Heart left ventricle (tissue), 16 donors: ENCODE measurements at regions not wholly inside any gene's neighbourhood (a gene's known extent, or its start where the extent isn't known, plus 50 kb on each side); places are given as distances from the start of the nearest gene placed in this dataset.

ENCODE experiments used
- ATAC-seq, 4 donors: fragments of 200-7000 bp; cut with Tn5 transposase; one replicate each; pipeline ENCODE4 v1.9.1; 2020 to 2022; ENCODE audit warnings: moderate library complexity in 4 of 4, mild to moderate bottlenecking in 3 of 4, moderate number of reproducible peaks in 1 of 4
- DNase-seq, 5 donors: peaks; one replicate each; pipeline ENCODE4 v3.0.0-alpha.2; 2020
- H3K27ac ChIP-seq, 12 donors: fragments of 200-600 bp; sonication (generic) in 4 of 12; one replicate each; pipeline versions ENCODE4 v1.5.0 to v1.8.0; 2016 to 2022; ENCODE audit warnings: mild to moderate bottlenecking in 2 of 12
- H3K27me3 ChIP-seq, 9 donors: fragments of 200-600 bp; sonication (generic) in 2 of 9; one replicate each; pipeline versions ENCODE4 v1.5.1 to v1.8.0; 2016 to 2022; ENCODE audit warnings: mild to moderate bottlenecking in 3 of 9
- H3K36me3 ChIP-seq, 9 donors: fragments of 200-600 bp; sonication (generic) in 2 of 9; one replicate each; pipeline versions ENCODE4 v1.5.0 to v1.8.0; 2018 to 2022; ENCODE audit warnings: mild to moderate bottlenecking in 2 of 9
- H3K4me1 ChIP-seq, 12 donors: fragments of 200-600 bp; sonication (generic) in 4 of 12; one replicate each; pipeline versions ENCODE4 v1.5.0 to v1.8.0; 2016 to 2022; ENCODE audit warnings: mild to moderate bottlenecking in 3 of 12
- H3K4me3 ChIP-seq, 12 donors: fragments of 200-600 bp; sonication (generic) in 4 of 12; one replicate each; pipeline versions ENCODE4 v1.5.0 to v1.8.0; 2017 to 2022; ENCODE audit warnings: mild to moderate bottlenecking in 9 of 12, moderate library complexity in 4 of 12
- H3K9me3 ChIP-seq, 12 donors: fragments of 200-600 bp; sonication (generic) in 4 of 12; one replicate each; pipeline versions ENCODE4 v1.5.0 to v1.8.0; 2016 to 2022; ENCODE audit warnings: mild to moderate bottlenecking in 1 of 12
- POLR2A ChIP-seq, 2 donors: fragments of 450-650 bp; IDR thresholded peaks; one replicate each; pipeline ENCODE4 v1.6.1; 2017; ENCODE audit warnings: antibody characterized with exemption in 2 of 2, mild to moderate bottlenecking in 2 of 2, moderate library complexity in 2 of 2
- WGBS, 4 donors: extraction: QIAGEN DNeasy Blood & Tissue Kit in 2 of 4; methylation state at CpG; one replicate each; pipeline versions ENCODE4 v1.1.5 to v1.1.7; 2013 to 2018; 5-methylcytosine and 5-hydroxymethylcytosine counted together
- intact Hi-C, 10 donors: fragments of 100-400 bp; cut with DNase I; formaldehyde crosslinking; loops; one replicate each; pipeline versions ENCODE4 v1.11.1 to v1.14.2; 2022
- TF ChIP-seq, protein P1 (sequence below), 12 donors: fragments of 200-600 bp; sonication (generic) in 4 of 12; IDR thresholded peaks; one replicate each; pipeline versions ENCODE4 v1.5.0 to v1.8.0; 2018 to 2022; ENCODE audit warnings: antibody characterized with exemption in 12 of 12, mild to moderate bottlenecking in 5 of 12
- donor health status: ischemic (EF 13 %, LVEDD 7.1; RV severe dilation, severe dysfunction).
- donor health status: healthy with polysubstance abuse.
- donor health status: DM: no; HTN: yes; CAD: no.
- donor health status: DM: no; HTN: no; CAD: no.
- donor health status: ischemic (EF 25% LVEDD 6.9; RV normal size, moderate dysfunction).
- donor health status: ischemic (EF 25% LVEDD 5.7; RV mildly dilated, moderate dysfunction).
- donor health status: healthy.
- donor health status: DM: yes; HTN: yes; CAD: no.
- donor health status: ischemic (EF 35%, LVEDD 5.7; RV mildly dilated, moderate dysfunction).
- donor health status: nonischemic (EF 11% LVEDD 7.7; RV severe dilation, severe dysfunction).
- donor health status: DM: yes; HTN: yes; CAD: no.
- donor health status: PGD.
- donor health status: ischemic (EF 29% LVEDD 5.4; RV normal size, mild dysfunction).
- donor health status: nonischemic (EF 23%, LVEDD 6.1; RV moderate dilation, normal function).

DNA sequence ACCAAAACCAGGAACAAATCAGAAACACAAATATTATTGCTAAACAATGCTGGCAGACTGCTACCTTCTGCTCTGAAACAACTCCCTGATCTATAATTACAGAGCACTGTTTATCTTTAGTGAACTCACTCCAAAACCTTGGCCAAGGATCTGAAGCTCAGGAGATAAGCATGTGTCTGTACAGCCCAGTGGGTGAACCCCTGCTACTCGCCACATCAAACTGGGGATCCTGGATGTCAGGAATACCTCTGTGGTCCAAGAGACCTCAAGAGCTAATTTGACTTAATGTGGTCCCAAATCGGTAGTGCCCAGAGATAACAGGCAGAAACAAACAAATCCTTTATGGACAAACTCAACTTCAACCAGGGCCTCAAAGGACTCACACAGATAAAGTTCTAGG, 381.8 kb downstream of the KIF16B start:
- no peak overlapping the region for H3K27ac ChIP-seq
- WGBS, 4 donors = 21 to 48% (median 35%) methylated on average over 2 of the region's 2 CpGs

GRCh38 chr20:16189371-16189770, 383.9 kb downstream of the KIF16B start:
- ATAC-seq (no peak), DNase-seq (no peak)
- Histone ChIP-seq H3K4me3 (no peak overlapping the region), H3K27me3 (peaks cover 0 to 3% (median 0%) of the 10 kb centered on the region in 9 donors), H3K27ac (no peak overlapping the region), H3K4me1 (no peaks in the 10 kb centered on the region), H3K36me3 (no peaks in the 10 kb centered on the region), H3K9me3 (no peaks in the 10 kb centered on the region)
- intact Hi-C loops = no loop called here
- TF ChIP-seq, protein P1, sequence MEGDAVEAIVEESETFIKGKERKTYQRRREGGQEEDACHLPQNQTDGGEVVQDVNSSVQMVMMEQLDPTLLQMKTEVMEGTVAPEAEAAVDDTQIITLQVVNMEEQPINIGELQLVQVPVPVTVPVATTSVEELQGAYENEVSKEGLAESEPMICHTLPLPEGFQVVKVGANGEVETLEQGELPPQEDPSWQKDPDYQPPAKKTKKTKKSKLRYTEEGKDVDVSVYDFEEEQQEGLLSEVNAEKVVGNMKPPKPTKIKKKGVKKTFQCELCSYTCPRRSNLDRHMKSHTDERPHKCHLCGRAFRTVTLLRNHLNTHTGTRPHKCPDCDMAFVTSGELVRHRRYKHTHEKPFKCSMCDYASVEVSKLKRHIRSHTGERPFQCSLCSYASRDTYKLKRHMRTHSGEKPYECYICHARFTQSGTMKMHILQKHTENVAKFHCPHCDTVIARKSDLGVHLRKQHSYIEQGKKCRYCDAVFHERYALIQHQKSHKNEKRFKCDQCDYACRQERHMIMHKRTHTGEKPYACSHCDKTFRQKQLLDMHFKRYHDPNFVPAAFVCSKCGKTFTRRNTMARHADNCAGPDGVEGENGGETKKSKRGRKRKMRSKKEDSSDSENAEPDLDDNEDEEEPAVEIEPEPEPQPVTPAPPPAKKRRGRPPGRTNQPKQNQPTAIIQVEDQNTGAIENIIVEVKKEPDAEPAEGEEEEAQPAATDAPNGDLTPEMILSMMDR (IDR thresholded peaks at IDR 0.05) = no peak
- no peak for TF ChIP-seq POLR2A (IDR thresholded peaks at IDR 0.05)
- WGBS, 4 donors = 65 to 77% (median 71%) methylated on average over 4 of the region's 4 CpGs

More for the DNA sequence above, 381.8 kb downstream of the KIF16B start:
- Histone ChIP-seq H3K36me3 (no peaks in the 10 kb centered on the region), H3K4me1 (no peaks in the 10 kb centered on the region), H3K9me3 (no peaks in the 10 kb centered on the region), H3K27me3 (no peaks in the 10 kb centered on the region), H3K4me3 (no peak overlapping the region)
- TF ChIP-seq, protein P1 (IDR thresholded peaks at IDR 0.05) = no peak
- TF ChIP-seq POLR2A (IDR thresholded peaks at IDR 0.05) = no peak
- ATAC-seq (no peak), DNase-seq (no peak)
- intact Hi-C loops = no loop called here

- DNase-seq = no peak
- intact Hi-C loops = no loop called here
- Histone ChIP-seq H3K36me3 (no peaks in the 10 kb centered on the region), H3K4me3 (no peak overlapping the region), H3K4me1 (no peaks in the 10 kb centered on the region), H3K9me3 (no peaks in the 10 kb centered on the region), H3K27ac (no peak overlapping the region), H3K27me3 (peaks cover 0 to 3% (median 0%) of the 10 kb centered on the region in 9 donors)
- 96 to 100% (median 97%) methylated on average over 2 of the region's 2 CpGs for WGBS, 4 donors
- TF ChIP-seq POLR2A (IDR thresholded peaks at IDR 0.05) = no peak
- peak in 1 of 4 donors; percentile 49 for ATAC-seq
Observed at GRCh38 chr20:16187956-16188616, 385.2 kb downstream of the KIF16B start.

DNA sequence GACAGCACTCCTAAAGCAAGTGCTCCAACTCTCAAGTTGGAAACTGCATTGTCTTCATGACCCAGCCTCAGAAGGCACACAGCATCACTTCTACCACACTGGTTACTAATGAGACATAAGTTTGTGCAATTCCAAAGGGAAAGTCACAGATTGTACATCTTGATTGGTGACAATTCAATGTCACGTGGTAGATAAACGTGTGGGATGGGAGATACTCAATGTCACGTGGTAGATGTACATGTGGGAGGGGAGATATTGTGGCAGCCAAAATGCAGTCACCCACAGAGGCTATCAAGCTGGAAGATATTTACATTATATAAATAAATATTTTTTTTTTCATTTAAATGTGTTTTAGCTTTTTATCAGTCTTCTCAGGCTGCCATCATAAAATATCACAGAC, 393.3 kb downstream of the KIF16B start:
- WGBS, 4 donors = 74 to 89% (median 80%) methylated on average over 3 of the region's 3 CpGs
- intact Hi-C loops = loop anchor here in 1 of 10 donors (10.0 kb wide), 1 partner anchor 195 kb away; no protein-coding TSS in a partner anchor
- Histone ChIP-seq H3K9me3 (peaks cover 0 to 14% (median 0%) of the 10 kb centered on the region in 12 donors), H3K27ac (no peak overlapping the region), H3K4me1 (no peaks in the 10 kb centered on the region), H3K27me3 (peaks cover 0 to 2% (median 0%) of the 10 kb centered on the region in 9 donors), H3K36me3 (no peaks in the 10 kb centered on the region), H3K4me3 (no peak overlapping the region)
- TF ChIP-seq, protein P1 (IDR thresholded peaks at IDR 0.05) = no peak
- TF ChIP-seq POLR2A (IDR thresholded peaks at IDR 0.05) = no peak
- ATAC-seq = no peak
- no peak for DNase-seq
